ENCODE measurements at regions not wholly inside any gene's neighbourhood (a gene's known extent, or its start where the extent isn't known, plus 50 kb on each side); places are given as distances from the start of the nearest gene placed in this dataset.

GRCh38 chr2:23145460-23145859 is 239.5 kb upstream of the KLHL29 start:
- Histone ChIP-seq H3K27me3 (ENCODE audit: control insufficient read depth, insufficient read depth, low read length) (no peaks in the 10 kb centered on the region), H3K18ac (ENCODE audit: low read depth, low read length) (no peak overlapping the region), H3K4me2 (ENCODE audit: low read depth, low read length) (no peak overlapping the region), H3K56ac (ENCODE audit: extremely low read depth, insufficient read depth, low read length) (no peak overlapping the region), H2AK9ac (replicated peaks; ENCODE audit: low read depth, low read length, poor library complexity) (no peak overlapping the region), H3K4me3 (ENCODE audit: insufficient read depth, low read depth, low read length) (no peak overlapping the region), H2BK5ac (ENCODE audit: low read depth, low read length, poor library complexity, severe bottlenecking) (no peak overlapping the region), H4K20me1 (ENCODE audit: insufficient read depth, low read length) (no peaks in the 10 kb centered on the region), H3K14ac (replicated peaks; ENCODE audit: low read depth, low read length) (no peak overlapping the region), H3K9me1 (ENCODE audit: insufficient read depth, low read length) (no peaks in the 10 kb centered on the region), H2BK15ac (ENCODE audit: low read depth, low read length) (no peak overlapping the region), H3K36me3 (ENCODE audit: control insufficient read depth, insufficient read depth, low read length) (no peaks in the 10 kb centered on the region), H4K91ac (ENCODE audit: insufficient read depth, low read depth, low read length) (no peak overlapping the region), H2BK120ac (ENCODE audit: low read depth, low read length) (no peak overlapping the region), H3K79me1 (ENCODE audit: low read depth in 1 of 2, low read length in 2 of 2) (no peaks in the 10 kb centered on the region), H4K5ac (ENCODE audit: low read depth, low read length) (no peak overlapping the region), H3K9ac (ENCODE audit: low read depth, low read length) (no peak overlapping the region), H3K27ac (ENCODE audit: insufficient read depth, low read length) (no peak overlapping the region), H2BK20ac (ENCODE audit: low read depth, low read length) (no peak overlapping the region), H3K4me1 (ENCODE audit: control insufficient read depth, insufficient read depth, low read length) (no peaks in the 10 kb centered on the region), H2AFZ (replicated peaks; ENCODE audit: low read length, poor library complexity) (no peak overlapping the region), H3K4ac (ENCODE audit: low read depth, low read length) (no peak overlapping the region), H2AK5ac (ENCODE audit: low read depth, low read length) (no peak overlapping the region), H4K8ac (ENCODE audit: low read depth in 2 of 2, low read length in 2 of 2) (no peak overlapping the region), H3K23ac (ENCODE audit: low read depth, low read length) (no peak overlapping the region), H3K9me3 (ENCODE audit: control insufficient read depth, insufficient read depth, low read length) (no peaks in the 10 kb centered on the region)
- no TSS peak for BruUV-seq (replicated peaks)
- ATAC-seq (ENCODE audit: low read depth) = no peak
- DNase-seq = no peak
- ChIA-PET POLR2A (ENCODE audit: unreplicated experiment) (no interaction called here), CTCF (interaction anchor here (0.7 kb wide), 1 partner anchor 93 kb away, joined by 3 read pairs; no protein-coding TSS in a partner anchor)
- intact Hi-C loops (cut with micrococcal nuclease) = no loop called here
- TF ChIP-seq RFX5 (IDR thresholded peaks at IDR 0.05; ENCODE audit: low read depth, low read length) (no peak), CHD1 (IDR thresholded peaks at IDR 0.05; ENCODE audit: low read depth, low read length) (no peak), FOS (IDR thresholded peaks at IDR 0.05; ENCODE audit: low read depth, low read length) (no peak), MAFK (IDR thresholded peaks at IDR 0.05; ENCODE audit: low read depth, low read length) (no peak), BHLHE40 (IDR thresholded peaks at IDR 0.05; ENCODE audit: low read depth, low read length) (no peak), SMC3 (IDR thresholded peaks at IDR 0.05; ENCODE audit: low read depth, low read length) (no peak), NFE2L2 (IDR thresholded peaks at IDR 0.05; ENCODE audit: low read depth, low read length) (no peak), CTCF (conservative IDR thresholded peaks at IDR 0.05; ENCODE audit: low read depth, low read length) (no peak), USF2 (IDR thresholded peaks at IDR 0.05; ENCODE audit: low read depth, low read length) (no peak), RAD21 (IDR thresholded peaks at IDR 0.05; ENCODE audit: low read length) (no peak), CEBPB (IDR thresholded peaks at IDR 0.05; ENCODE audit: low read depth, low read length) (no peak), RCOR1 (IDR thresholded peaks at IDR 0.05; ENCODE audit: insufficient replicate concordance, low read length) (no peak), ELK1 (IDR thresholded peaks at IDR 0.05; ENCODE audit: borderline replicate concordance, low read depth, low read length) (no peak), POLR2A (IDR thresholded peaks at IDR 0.05; ENCODE audit: low read depth, low read length) (no peak), MAZ (IDR thresholded peaks at IDR 0.05; ENCODE audit: borderline replicate concordance, low read depth, low read length) (no peak), MXI1 (IDR thresholded peaks at IDR 0.05; ENCODE audit: borderline replicate concordance, low read depth, low read length) (no peak)
- dilution Hi-C loops (cut with HindIII; ENCODE audit: low sequenced_read_pairs, unreplicated experiment) = no loop called here
- in situ Hi-C loops (cut with MboI; ENCODE audit: low sequenced_read_pairs) = no loop called here

Measured in IMR-90 (cell line).